Fibroblast of lung (primary cell): ENCODE measurements at regions not wholly inside any gene's neighbourhood (a gene's known extent, or its start where the extent isn't known, plus 50 kb on each side); places are given as distances from the start of the nearest gene placed in this dataset.

Source experiments
- EZH2 ChIP-seq: IDR thresholded peaks from 2 replicates; pipeline ENCODE4 v1.5.1; 2012; ENCODE audit warnings: low read length, control low read depth, mild to moderate bottlenecking; ENCODE audit errors: missing control alignments
- TF ChIP-seq, protein P1 (sequence below), 2 donors: IDR thresholded peaks in 1 of 2; conservative IDR thresholded peaks in 1 of 2; 1 replicate in 1 of 2; 2 replicates in 1 of 2; pipeline ENCODE4 v1.5.1; 2011 to 2012; ENCODE audit warnings: low read length in 2 of 2, control low read depth in 1 of 2, inconsistent platforms in 1 of 2, low read depth in 1 of 2, mild to moderate bottlenecking in 1 of 2

DNA sequence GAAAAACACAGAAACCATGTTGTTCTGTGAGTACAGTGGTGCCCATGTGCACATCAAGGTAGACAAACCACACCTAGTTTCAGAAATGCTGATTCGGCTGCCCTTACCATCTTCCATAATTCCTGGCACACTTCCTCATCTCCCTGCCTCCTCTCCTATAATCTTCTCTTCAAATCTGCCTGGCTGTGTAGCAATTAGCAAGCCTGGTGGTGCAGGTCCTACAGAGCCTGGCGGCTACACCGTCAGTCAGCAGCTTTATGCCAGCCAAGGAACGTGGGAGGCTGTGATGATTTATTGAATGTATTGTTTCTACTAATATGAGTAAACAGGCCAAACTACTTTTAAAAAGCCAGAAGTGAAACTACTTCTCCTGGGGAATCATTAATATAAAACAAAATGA, 106.8 kb downstream of the SEMA6D start:
- no peak for TF ChIP-seq EZH2
- TF ChIP-seq, protein P1, sequence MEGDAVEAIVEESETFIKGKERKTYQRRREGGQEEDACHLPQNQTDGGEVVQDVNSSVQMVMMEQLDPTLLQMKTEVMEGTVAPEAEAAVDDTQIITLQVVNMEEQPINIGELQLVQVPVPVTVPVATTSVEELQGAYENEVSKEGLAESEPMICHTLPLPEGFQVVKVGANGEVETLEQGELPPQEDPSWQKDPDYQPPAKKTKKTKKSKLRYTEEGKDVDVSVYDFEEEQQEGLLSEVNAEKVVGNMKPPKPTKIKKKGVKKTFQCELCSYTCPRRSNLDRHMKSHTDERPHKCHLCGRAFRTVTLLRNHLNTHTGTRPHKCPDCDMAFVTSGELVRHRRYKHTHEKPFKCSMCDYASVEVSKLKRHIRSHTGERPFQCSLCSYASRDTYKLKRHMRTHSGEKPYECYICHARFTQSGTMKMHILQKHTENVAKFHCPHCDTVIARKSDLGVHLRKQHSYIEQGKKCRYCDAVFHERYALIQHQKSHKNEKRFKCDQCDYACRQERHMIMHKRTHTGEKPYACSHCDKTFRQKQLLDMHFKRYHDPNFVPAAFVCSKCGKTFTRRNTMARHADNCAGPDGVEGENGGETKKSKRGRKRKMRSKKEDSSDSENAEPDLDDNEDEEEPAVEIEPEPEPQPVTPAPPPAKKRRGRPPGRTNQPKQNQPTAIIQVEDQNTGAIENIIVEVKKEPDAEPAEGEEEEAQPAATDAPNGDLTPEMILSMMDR (conservative IDR thresholded peaks at IDR 0.05 in 1 of 2, IDR thresholded peaks at IDR 0.05 in 1 of 2; ENCODE audit: low read depth in 1 of 2, low read length in 2 of 2): no peak
